GM23248 (cell line): ENCODE measurements at regions not wholly inside any gene's neighbourhood (a gene's known extent, or its start where the extent isn't known, plus 50 kb on each side); places are given as distances from the start of the nearest gene placed in this dataset.
A peak's percentile ranks its signal among the peaks of the same experiment; 100 is the strongest.

Experiments
- DNase-seq: peaks from one replicate; pipeline ENCODE4 v3.0.0-alpha.2; 2015
- H2AFZ ChIP-seq: fragments of 200-600 bp; sonication (generic); 2 replicates; pipeline ENCODE4 v1.6.1; 2016; ENCODE audit warnings: antibody characterized with exemption
- H3F3A ChIP-seq: fragments of 200-600 bp; sonication (generic); 2 replicates; pipeline ENCODE4 v1.6.1; 2016; ENCODE audit warnings: mild to moderate bottlenecking, antibody characterized with exemption, mixed run types; ENCODE audit not compliant: insufficient read depth
- H3K27ac ChIP-seq: fragments of 200-600 bp; sonication (generic); 2 replicates; pipeline ENCODE4 v1.5.1; 2016; ENCODE audit warnings: mild to moderate bottlenecking
- H3K27me3 ChIP-seq: fragments of 200-600 bp; sonication (generic); replicated peaks from 2 replicates; pipeline ENCODE4 v1.6.1; 2016; ENCODE audit warnings: mild to moderate bottlenecking; ENCODE audit not compliant: insufficient read depth
- H3K36me3 ChIP-seq: fragments of 200-600 bp; sonication (generic); 2 replicates; pipeline ENCODE4 v1.6.1; 2016; ENCODE audit warnings: low read depth, mild to moderate bottlenecking
- H3K4me1 ChIP-seq: fragments of 200-600 bp; sonication (generic); 2 replicates; pipeline ENCODE4 v1.6.1; 2016; ENCODE audit warnings: mild to moderate bottlenecking; ENCODE audit not compliant: insufficient read depth
- H3K4me2 ChIP-seq: fragments of 200-600 bp; sonication (generic); one replicate; pipeline ENCODE4 v1.6.1; 2016; ENCODE audit warnings: mild to moderate bottlenecking; ENCODE audit not compliant: unreplicated experiment
- H3K4me3 ChIP-seq: fragments of 200-600 bp; sonication (generic); 2 replicates; pipeline ENCODE4 v1.5.1; 2016; ENCODE audit warnings: mild to moderate bottlenecking
- H3K79me2 ChIP-seq: fragments of 200-600 bp; sonication (generic); 2 replicates; pipeline ENCODE4 v1.6.1; 2016; ENCODE audit warnings: mild to moderate bottlenecking; ENCODE audit not compliant: insufficient read depth
- H3K9ac ChIP-seq: fragments of 200-600 bp; sonication (generic); 2 replicates; pipeline ENCODE4 v1.6.1; 2016; ENCODE audit warnings: mild to moderate bottlenecking
- H3K9me2 ChIP-seq: fragments of 200-600 bp; sonication (generic); 2 replicates; pipeline ENCODE4 v1.6.1; 2016; ENCODE audit warnings: mixed run types, mild to moderate bottlenecking, moderate library complexity; ENCODE audit not compliant: insufficient read depth
- H3K9me3 ChIP-seq: fragments of 200-600 bp; sonication (generic); one replicate; pipeline ENCODE4 v1.6.1; 2017; ENCODE audit warnings: low read depth
- H4K20me1 ChIP-seq: fragments of 200-600 bp; sonication (generic); 2 replicates; pipeline ENCODE4 v1.6.0; 2016; ENCODE audit not compliant: insufficient read depth
- EZH2 ChIP-seq: fragments of 200-600 bp; sonication (generic); IDR thresholded peaks from 2 replicates; pipeline ENCODE4 v1.6.1; 2018; ENCODE audit warnings: antibody characterized with exemption, mild to moderate bottlenecking; ENCODE audit not compliant: insufficient read depth, poor library complexity, severe bottlenecking
- EZH2phosphoT487 ChIP-seq: fragments of 200-600 bp; sonication (generic); IDR thresholded peaks from 2 replicates; pipeline ENCODE4 v1.6.1; 2018; ENCODE audit warnings: antibody characterized with exemption, moderate library complexity, mild to moderate bottlenecking, low read depth; ENCODE audit not compliant: insufficient read depth
- WGBS, 2 experiments: methylation state at CpG; one replicate each; pipeline ENCODE4 v1.1.6; 2015 to 2017; ENCODE audit warnings: low lambda C conversion rate in 2 of 2, low coverage in 1 of 2; ENCODE audit errors: missing lambda C conversion rate in 2 of 2; 5-methylcytosine and 5-hydroxymethylcytosine counted together
- in situ Hi-C: fragments of 300-500 bp; cut with MboI; formaldehyde crosslinking; loops from 2 replicates; pipeline ENCODE4 v1.15.0; 2020

GRCh38 chrX:137428221-137428661 lies 137.7 kb upstream of the ZIC3 start:
- 3% methylated on average over 19 of the region's 30 CpGs; no CpG with 5 or more reads in 1 of the 2 experiments for WGBS, 2 experiments
- in situ Hi-C loops, result no loop called here
- H3K9me3 ChIP-seq, result no peaks in the 10 kb centered on the region
- no peak overlapping the region for H3K27ac ChIP-seq
- no peaks in the 10 kb centered on the region for H3K4me1 ChIP-seq
- peak overlapping the region; percentile 75 for H3K4me3 ChIP-seq
- no peaks in the 10 kb centered on the region for H4K20me1 ChIP-seq
- peak overlapping the region; percentile 84 for H2AFZ ChIP-seq
- no peak for TF ChIP-seq EZH2phosphoT487
- no peak for TF ChIP-seq EZH2
- peak overlapping the region; percentile 80 for H3K4me2 ChIP-seq
- H3K9me2 ChIP-seq, result no peaks in the 10 kb centered on the region
- DNase-seq, result peak; percentile 26
- H3F3A ChIP-seq, result no peaks in the 10 kb centered on the region
- H3K27me3 ChIP-seq, result peaks cover 4% of the 10 kb centered on the region; the same call in 1 of the 2 replicates
- H3K9ac ChIP-seq, result peak overlapping the region; percentile 47
- H3K36me3 ChIP-seq, result no peaks in the 10 kb centered on the region
- H3K79me2 ChIP-seq, result no peaks in the 10 kb centered on the region

DNA sequence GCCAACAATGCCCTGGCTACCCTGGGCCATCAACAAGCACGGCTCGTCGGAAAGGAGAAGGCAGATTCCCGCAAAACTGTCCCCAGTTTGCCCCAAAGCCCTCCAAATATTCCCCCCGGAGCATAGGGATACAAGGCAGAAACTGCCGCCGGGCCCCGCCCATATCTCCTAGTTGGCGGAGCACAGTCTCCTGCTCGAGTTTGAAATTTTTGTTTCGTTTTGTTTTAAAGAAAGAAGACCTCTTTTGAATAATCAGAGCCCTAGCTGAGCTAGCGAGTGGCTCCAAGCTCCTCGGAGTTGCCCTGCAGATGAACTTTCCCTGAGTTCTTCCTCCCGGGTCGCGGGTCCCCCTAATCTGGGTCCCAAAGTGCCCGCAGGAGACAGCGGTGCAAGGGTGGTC lies 138.1 kb upstream of the ZIC3 start:
- Histone ChIP-seq H3K27me3 (peaks cover 4% of the 10 kb centered on the region; the same call in 1 of the 2 replicates), H3K9me2 (no peaks in the 10 kb centered on the region), H4K20me1 (no peaks in the 10 kb centered on the region), H3K9me3 (no peaks in the 10 kb centered on the region), H3K27ac (no peak overlapping the region), H3F3A (no peaks in the 10 kb centered on the region), H3K4me1 (no peaks in the 10 kb centered on the region), H3K4me3 (peak overlapping the region; percentile 75), H3K4me2 (peak overlapping the region; percentile 80), H3K9ac (peak overlapping the region; percentile 47), H2AFZ (peak overlapping the region; percentile 84), H3K79me2 (no peaks in the 10 kb centered on the region), H3K36me3 (no peaks in the 10 kb centered on the region)
- DNase-seq, result peak; percentile 44
- WGBS, 2 experiments, result 0% methylated on average over 12 to 17 of the region's 18 CpGs
- TF ChIP-seq EZH2phosphoT487 (no peak), EZH2 (no peak)
- in situ Hi-C loops, result no loop called here

DNA sequence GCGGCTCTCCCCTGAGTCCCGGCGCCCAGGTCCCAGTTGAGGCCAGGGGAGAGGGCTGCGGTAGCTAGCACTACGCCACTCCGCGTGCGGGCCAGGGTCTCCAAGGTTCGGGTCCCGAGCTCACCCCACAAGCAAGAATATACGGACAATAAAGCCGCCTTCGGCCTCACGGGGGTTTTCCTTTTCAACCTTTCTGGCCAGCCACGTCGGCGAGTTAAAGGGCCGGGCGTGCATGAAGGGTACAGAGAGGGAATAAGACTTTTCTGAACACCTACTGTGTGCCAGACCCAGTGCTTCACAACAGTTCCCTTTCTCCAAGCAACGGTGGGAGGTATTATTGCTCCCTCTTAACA lies 138.5 kb upstream of the ZIC3 start:
- in situ Hi-C loops, result no loop called here
- Histone ChIP-seq H3K4me2 (peak overlapping the region; percentile 80), H3K9me3 (no peaks in the 10 kb centered on the region), H3K9ac (no peak overlapping the region), H3K27ac (no peak overlapping the region), H3K9me2 (no peaks in the 10 kb centered on the region), H3K27me3 (peaks cover 4% of the 10 kb centered on the region; the same call in 1 of the 2 replicates), H3K36me3 (no peaks in the 10 kb centered on the region), H3K4me1 (no peaks in the 10 kb centered on the region), H2AFZ (peak overlapping the region; percentile 84), H3F3A (no peaks in the 10 kb centered on the region), H3K79me2 (no peaks in the 10 kb centered on the region), H4K20me1 (no peaks in the 10 kb centered on the region), H3K4me3 (peak overlapping the region; percentile 75)
- TF ChIP-seq EZH2phosphoT487 (no peak), EZH2 (no peak)
- WGBS, 2 experiments, result 16 to 38% methylated on average over 6 to 9 of the region's 20 CpGs
- DNase-seq, result no peak

DNA sequence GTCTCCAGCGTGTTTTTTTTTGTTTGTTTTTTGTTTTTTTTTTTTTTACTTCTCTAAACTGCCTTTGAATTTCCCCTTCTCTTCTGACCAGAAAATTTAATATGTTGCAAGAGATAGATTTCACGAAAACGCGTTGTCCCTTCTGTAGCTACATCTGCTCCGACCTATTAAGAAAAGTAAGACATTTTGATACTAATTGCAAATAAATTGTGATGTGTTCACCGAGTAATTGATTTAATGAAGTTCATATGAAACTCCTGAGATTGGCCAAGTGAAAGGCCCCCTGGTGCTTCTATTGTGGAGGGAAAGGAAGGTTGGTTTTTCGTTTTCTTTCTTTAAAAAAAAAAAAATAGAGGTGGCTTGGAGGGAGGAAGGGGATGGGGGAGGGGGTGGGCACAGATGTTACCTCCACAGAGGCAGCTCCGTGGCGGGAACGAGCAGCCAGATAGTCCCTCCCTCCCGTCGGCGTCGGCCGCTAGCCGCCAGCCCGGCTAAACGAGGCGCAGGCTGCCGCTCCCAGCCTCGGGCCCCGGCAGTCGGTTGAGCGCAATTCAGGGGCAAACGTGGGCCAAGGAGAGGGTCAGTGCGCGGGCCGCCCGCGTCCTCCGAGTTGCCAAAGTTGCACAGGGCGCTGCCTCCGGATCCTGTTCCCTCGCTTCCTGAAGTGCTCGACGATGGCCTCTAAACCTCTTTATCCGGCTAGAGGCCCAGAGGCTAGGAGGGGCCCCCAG lies 139.1 kb upstream of the ZIC3 start:
- H4K20me1 ChIP-seq, result no peaks in the 10 kb centered on the region
- H3K4me2 ChIP-seq, result no peak overlapping the region

More for the DNA sequence above, 139.1 kb upstream of the ZIC3 start:
- in situ Hi-C loops, result no loop called here
- Histone ChIP-seq H3K9me2 (no peaks in the 10 kb centered on the region), H3K9me3 (no peaks in the 10 kb centered on the region), H2AFZ (no peak overlapping the region), H3K4me1 (no peaks in the 10 kb centered on the region), H3K79me2 (no peaks in the 10 kb centered on the region), H3K9ac (no peak overlapping the region), H3F3A (no peaks in the 10 kb centered on the region), H3K27me3 (peaks cover 4% of the 10 kb centered on the region; the same call in 1 of the 2 replicates), H3K27ac (no peak overlapping the region), H3K36me3 (no peaks in the 10 kb centered on the region), H3K4me3 (no peak overlapping the region)
- no peak for TF ChIP-seq EZH2
- no peak for TF ChIP-seq EZH2phosphoT487
- no peak for DNase-seq
- 9 to 16% methylated on average over 11 to 16 of the region's 37 CpGs for WGBS, 2 experiments
